Anterior cingulate cortex (tissue), 58 donors: ENCODE measurements at regions not wholly inside any gene's neighbourhood (a gene's known extent, or its start where the extent isn't known, plus 50 kb on each side); places are given as distances from the start of the nearest gene placed in this dataset.

Source experiments
- DNase-seq, 58 donors: peaks; one replicate each; lab custom pipeline; 2025; lab: John Stamatoyannopoulos, UW

DNA sequence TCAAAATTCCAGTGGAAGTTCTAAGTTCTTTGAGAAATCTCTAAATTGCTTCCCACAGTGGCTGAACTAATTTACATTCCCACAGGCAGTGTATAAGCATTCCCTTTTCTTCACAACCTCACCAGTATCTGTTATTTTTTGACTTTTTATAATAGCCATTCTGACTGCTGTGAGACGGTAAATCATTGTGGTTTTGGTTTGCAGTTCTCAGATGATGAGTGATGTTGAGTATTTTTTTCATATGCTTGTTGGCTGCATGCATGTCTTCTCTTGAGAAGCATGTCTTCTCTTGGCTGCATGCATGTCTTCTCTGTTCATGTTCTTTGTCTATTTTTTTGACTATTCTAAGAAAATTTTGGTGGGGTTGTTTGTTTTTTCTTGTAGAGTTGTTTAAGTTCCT is 499.6 kb upstream of the CCDC54 start:
- no peak for DNase-seq

DNA sequence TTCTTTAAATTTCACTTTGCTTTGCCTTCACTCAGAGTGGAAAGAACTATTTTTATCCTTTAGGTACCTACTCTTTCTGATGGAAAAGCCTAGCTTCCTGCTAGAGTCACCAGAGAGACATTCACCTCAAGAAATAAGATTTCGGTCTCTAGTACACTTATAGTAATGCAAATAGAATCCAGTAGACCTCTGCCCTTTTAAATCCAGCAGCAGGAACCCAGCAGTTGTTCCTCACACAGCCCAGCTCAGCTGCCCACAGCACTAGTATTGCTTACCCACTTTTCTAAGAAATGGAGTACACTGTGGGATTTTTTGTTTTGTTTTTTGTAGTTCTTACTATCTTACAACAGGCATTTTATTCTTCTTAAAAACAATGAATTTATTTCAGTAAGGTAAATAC is 497.0 kb upstream of the CCDC54 start:
- no peak for DNase-seq

DNA sequence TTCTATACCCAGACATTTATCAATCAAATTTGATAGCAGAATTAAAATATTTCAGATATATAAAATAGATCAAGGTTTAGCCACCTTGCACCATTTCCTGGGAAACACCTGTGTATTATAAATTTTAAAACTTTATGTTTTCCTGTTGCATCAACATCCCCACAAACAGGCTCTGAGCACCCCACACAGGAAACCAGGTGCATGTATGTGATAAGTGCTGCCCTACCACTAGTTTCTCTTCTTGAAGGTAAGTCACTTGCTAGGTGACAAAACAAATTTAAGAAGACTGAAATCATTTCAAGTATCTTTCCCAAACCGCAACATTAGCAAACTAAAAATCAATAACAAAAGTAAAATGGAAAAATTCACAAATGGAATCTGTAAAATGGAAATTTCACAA is 496.1 kb upstream of the CCDC54 start:
- DNase-seq, result no peak

DNA sequence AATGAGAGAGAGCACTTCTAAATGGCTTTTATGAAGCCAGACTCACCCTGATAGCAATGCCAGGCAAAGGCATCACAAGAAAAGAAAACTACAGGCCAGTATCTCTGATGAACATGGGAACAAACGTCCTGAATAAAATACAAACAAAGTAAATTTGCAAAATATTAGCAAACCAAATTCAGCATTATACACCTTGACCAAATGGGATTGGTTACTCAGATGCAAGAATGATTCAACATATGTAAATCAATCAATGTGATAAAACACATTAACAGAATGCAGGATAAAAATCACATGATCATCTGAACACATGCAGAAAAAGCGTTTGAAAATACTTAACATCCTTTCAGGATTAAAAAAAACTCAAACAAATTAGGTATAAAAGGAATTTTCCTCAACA is 494.9 kb upstream of the CCDC54 start:
- DNase-seq, result no peak

DNA sequence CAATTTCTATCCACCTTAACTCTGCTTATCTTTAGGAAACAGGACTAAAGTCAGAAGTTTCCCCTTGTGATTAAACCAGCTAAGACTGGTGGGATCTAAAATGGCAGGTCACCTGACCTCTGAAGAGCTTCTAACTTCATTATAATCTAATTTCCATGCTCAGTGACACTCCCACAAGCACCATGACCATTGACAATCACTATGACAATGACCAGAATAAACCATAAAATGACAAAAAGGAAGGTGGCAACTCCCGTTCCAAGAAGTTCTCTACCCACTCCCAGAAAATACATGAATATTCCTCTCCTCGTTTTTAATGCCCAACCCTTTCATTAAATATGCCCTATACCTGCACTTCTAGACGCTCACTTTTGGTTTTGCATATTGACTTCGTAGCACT is 471.2 kb upstream of the CCDC54 start:
- no peak for DNase-seq

DNA sequence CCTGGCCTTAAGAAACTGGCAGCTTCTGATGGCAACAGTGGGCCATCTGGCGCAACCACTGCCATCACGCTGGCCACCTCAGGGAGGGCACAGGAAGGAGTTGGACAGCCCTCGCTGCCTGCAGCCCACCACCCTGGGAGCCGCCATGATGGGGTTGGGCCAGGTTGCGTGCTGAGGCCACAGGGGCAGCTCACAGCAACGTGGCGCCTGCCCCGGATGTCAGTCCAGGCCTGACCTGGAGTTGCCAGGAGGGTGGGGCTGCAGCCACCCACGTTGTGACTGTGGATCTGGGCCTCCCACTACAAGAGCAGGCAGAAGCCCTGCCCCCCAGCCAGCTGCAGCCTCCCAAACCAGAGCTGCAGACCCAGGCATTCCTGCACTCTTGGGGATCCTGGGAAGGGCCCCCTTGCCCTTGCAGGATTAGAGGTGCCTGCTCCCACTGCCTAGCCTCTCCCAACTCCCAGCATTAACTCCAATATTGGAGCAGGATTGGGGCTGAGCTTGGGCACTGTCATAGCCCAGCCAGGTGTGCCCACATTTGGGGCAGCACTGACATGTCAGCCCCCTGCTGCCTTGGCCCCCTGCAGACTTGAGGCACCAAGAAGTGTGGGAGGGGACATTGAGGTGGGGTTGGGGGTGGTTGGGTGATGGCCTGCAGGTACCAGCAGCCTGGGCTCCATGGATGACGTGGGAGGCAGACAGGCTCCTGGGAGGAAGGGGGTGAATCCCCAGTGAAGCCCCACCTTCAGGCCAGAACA is 468.9 kb upstream of the CCDC54 start:
- DNase-seq, result no peak

DNA sequence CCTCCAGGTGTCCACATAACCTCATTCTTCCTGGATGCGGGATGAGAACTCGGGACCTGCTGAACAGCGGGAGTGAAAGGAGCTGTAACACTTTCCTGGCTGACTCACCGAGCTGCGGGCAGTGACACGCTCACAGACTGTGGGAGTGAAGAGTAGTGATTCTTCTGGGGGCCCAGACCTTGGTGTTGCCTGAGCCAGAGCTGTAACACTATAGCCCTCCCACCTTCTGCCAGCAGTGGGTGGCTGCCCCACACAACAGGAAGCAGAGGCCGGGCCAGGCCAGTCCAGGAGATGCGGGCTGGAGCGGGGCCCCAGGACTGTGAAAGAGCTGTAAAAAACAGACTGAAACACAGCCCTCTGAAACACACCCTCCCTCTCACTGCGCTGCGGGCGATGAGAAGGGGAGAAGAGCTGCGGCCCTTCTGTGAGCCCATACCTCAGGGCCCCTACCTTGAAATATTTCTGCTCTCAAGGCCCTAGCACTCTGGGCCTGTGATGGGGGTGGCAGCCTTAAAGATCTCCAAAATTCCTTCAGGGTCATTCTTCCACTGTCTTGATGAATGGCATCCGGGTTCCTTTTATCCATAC is 464.0 kb upstream of the CCDC54 start:
- no peak for DNase-seq

DNA sequence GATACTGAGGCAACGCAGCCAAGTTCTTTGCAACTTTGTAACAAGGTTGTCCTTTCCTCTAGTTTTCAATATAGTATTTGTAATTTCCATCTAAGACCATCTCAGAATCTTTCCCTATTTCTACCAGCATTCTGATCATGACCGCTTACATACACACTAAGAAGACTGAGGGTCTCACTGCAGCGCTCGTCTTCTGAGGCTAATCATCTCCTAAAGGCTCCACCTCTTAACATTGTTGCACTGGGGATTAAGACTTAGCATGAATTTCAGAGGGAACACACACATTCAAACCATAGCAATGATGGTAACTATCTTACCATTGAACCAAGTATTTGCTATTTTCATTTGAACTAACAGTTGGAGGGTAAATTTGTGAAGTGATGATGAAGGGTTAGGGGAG is 463.3 kb upstream of the CCDC54 start:
- no peak for DNase-seq

DNA sequence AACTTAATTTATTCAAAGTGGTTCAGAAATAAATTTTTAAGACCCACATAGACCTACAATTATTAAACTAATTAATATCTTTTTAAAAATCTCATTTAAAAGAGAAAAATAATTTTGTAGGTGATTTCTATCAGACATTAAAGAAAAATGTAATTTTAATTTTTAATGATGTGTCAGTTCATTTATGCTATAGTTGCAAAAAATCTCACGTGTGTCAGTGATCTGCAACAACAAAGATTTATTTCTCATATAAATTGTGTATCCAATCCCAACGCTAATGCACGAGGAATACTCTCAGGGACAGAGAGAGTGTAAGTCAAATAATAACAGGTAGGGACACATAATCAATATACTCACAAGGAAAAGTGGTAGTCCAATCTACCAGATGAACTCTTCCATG is 456.6 kb upstream of the CCDC54 start:
- DNase-seq, result no peak

DNA sequence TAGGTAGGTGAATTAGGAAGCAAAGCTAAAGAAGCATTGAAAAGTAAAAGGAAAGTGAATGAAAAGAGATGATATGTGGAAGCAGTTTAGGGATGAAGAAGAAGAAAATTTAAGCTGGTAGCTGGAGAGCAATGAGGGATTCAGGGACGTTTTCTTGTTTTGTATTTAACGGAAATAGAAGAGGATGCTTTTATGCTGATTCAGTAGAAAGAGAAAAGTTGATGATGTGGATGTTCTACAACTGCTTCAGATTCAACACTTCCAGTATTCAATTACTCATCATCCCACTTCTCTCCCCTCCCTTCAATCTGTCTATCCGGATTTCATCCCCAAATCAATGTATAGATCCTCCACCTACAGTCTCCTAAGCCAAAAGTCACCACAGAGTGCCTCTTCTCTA is 448.2 kb upstream of the CCDC54 start:
- DNase-seq, result no peak

DNA sequence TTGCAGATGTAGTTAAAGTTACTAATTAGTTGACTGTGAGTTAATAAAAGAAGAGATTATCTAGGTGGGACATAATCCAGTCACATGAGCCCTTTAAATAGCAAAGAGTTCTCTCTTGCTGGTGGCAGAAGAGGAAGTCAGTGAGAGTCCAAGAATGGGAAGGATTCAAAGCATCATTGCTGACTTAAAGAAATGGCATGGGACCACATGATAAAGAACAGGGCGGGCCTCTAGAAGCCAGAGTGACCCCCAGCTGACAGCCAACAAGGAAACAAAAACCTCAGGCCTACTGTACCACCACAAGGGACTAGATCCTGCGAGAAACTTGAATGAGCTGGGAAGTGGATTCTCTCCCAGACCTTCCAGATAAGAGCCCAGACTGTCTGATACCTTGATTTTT is 447.2 kb upstream of the CCDC54 start:
- DNase-seq, result no peak

DNA sequence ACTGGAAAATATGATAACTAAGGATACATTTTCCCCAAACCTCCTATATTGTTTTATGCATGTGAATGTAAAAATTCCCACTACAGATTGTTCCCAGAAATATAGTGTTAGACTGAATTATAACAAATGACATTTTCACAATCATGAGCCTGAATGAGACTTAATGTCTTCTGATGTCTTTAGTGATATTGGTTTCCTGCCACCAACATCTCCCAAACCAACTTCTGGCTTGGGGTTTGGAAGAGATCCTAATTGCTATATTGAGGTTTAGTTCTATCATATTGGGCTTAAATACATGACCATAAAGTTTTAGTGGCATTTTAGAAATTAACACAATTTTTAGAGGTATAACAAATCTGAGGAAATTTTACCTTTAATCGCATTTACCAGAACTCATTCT is 445.3 kb upstream of the CCDC54 start:
- no peak for DNase-seq

DNA sequence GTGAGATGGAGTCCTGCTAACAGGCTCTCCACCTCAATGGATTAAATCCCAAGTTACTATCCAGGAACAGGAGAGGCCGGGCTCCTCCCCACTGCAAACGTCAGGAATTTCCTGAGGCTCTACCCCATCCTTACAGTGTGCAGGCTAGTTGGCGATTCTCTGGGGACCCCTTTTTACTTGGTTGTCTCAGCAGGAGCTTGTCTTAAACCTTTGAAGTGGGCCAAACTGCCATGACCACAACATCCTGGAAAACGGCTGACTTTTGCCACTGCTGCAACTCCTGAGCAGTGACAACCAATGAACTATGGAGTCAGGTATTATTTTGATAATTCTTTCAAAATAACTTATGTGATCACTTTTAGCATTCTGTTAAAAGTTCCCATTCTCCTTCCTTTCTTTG is 440.9 kb upstream of the CCDC54 start:
- no peak for DNase-seq

DNA sequence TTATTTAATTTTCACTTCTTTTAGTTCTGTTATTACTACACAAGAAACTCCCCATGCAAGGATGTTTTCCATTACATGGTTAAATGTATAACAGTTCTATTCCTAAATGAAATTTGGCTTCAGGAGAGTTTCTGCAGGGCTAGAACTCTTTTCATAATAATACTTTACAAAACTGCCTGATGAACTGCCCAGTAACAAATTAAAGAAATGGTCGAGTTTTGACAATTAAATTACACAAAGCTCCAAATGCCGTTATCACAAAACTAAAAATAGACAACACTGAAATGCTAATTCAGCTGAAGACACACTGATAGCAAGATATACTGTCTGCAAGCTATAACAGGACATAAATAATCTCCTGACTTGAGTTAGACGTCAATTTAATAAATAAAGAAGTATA is 435.2 kb upstream of the CCDC54 start:
- no peak for DNase-seq

DNA sequence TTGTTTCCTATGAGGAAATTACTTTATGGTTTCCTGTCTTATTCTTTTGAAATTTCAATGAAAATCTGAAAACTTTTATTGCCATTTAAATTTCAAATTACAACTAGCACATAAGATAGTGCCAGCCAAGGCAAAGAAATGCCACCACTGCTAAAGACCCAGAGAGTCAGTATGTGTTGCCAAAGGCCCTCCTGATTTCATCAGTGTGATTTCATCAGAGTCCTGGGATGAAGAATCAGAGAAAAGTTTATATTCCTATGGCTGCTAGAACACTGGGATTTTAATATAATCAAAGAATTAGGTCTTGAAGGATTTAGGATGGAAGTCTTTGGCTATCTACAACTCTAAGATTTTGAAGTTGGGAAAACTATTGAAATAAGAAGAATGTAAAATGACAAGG is 434.2 kb upstream of the CCDC54 start:
- no peak for DNase-seq

DNA sequence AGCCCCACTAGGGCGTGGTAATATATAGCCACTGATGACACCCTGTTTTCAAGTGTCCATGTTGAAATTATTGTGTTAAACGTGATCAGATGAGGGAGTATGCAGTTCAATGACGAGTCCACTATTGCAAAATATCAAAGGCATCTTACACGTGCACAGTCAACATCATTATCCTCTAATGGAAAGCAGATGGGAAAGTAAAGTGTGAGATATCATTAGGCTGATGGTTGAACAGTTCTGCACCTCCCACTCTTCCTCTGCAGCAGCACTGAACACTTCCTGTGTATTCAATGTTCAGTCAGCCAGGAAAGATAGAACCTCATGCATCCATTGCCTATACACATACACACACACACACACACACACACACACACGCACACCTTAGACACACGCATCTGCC is 431.8 kb upstream of the CCDC54 start:
- DNase-seq, result no peak

DNA sequence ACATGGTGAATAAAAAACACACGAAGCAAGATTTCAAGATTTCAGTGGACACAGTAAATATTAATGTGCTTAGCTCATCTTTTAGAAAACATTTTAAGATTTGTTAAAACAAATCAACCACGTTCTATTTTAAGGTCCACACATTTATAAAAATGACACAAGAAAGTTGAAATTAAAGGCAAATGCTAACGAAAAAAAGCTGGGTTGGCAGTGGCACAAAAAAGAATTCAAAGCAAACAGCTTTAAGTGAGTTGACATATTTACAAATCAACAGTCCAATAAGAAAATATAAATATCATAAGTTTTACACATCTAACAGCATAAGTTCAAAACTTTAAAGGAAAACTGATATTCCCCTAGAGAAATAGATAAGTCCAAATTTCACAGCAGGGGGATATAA is 430.4 kb upstream of the CCDC54 start:
- DNase-seq, result no peak

DNA sequence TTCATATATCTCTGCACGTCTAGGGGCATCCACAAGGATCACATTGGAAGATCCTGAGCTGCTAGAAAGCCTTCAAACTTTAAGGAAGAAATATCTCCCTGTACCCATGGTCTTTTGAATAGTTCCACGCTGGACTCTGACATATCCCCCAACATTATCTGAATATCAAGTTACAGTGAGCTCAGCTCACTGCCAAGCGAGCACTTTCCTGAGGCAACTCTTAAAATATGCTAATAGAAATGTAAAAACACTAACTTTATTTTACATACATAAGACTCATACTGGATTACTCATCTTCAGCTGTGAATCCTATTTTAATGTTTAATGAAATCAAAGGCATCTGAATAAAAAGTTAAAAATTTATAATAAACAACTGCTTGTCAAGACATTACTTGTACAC is 420.2 kb upstream of the CCDC54 start:
- no peak for DNase-seq

DNA sequence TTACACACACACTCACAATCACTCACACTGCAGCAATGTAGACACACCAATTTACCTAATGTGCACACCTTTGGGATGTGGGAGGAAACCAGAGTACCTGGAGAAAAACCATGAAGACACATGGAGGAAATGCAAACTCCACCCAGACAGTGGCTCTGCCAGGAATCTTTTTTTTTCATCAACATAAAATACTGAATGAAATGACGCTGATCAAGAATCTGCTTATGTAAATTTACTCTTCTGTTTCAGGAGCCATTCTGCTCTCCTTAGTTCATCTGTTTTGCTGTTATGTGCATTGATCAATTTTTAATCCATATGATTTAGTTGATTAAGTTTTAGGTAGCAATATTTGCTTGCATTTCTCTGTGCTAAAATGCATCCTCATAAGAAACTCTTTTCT is 414.2 kb upstream of the CCDC54 start:
- no peak for DNase-seq

DNA sequence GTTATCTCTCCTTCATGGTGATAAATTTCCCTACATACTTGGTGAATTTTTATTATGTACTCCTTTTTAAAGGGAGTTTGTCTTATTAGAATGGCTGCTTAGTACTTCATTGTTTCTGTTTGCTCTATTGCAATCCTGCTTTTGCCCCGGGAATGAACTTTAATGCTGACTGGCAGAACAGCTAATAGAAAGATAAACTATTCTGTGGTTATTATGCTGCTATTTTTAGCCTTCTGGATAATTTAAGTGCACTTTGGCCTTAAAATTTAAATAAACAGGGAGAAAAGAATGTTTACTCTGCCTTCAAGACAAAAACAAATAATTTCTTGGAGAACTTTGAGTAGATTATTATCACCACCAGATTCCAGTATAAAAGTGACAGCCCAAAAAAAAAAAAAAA is 413.8 kb upstream of the CCDC54 start:
- DNase-seq, result no peak

DNA sequence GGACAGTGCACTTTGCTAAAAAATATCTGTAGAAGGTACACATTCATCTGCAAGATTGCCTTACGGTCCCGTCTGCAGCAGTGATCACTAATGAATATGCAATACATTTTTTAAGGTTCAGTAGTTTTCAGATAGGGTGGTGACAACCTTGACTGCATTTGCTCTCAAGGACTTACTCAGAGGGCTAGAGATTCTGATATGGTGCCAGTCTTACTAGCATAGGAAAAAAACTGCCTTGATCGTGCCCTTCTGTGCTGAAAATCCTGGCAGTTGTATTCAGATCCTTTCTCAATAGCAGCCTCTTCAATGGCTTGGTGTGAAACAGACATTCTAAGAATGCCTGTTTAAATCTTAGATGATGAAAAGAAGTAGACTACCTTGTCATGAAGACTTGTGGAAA is 411.9 kb upstream of the CCDC54 start:
- DNase-seq, result no peak

DNA sequence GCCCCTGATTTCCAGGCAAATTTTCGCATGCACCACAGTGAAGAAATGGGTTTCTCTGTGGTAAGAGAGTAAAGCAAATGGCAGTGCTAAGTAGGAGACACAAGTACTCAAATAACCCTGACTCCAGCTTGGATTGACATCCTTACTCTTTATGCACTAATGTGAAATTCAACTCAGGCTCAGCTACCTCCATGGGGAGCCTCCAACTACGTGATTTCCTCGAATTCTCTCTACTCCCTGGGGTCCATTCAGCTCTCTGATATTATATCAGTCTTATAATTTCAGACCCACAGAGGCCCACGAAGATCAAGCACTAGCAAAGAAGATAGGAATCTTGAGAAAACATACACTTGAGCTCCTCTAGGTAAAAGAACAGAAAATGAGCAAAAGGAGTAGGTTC is 407.6 kb upstream of the CCDC54 start:
- no peak for DNase-seq

DNA sequence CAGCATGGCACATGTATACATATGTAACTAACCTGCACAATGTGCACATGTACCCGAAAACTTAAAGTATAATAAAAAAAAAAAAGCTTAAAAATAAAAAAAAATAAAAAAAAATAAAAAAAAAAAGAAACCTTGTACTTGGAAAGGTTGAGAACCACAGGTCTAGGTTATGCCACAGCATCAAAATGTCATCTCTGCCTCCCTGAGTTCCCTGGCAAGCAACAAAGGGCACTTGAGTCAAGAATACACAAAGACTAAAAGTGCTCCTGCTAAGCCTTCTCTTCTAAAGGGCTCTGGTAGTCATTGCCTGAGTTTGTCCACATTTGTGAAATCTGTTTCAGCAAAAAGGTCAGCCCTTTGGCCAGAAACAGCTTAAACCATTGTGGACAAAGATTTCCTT is 395.8 kb upstream of the CCDC54 start:
- no peak for DNase-seq
